GM11168 (cell line): ENCODE measurements at regions not wholly inside any gene's neighbourhood (a gene's known extent, or its start where the extent isn't known, plus 50 kb on each side); places are given as distances from the start of the nearest gene placed in this dataset.
"Not testable (repeated sequence)": the region's sequence is repeated elsewhere in the genome, so short reads cannot be mapped to it uniquely, and the experiment has no call there.

Experiments used
- in situ Hi-C: fragments of 300-500 bp; cut with MboI; formaldehyde crosslinking; loops from one replicate; pipeline ENCODE4 v1.12.0; 2022; ENCODE audit warnings: low sequenced_read_pairs; ENCODE audit not compliant: unreplicated experiment

DNA sequence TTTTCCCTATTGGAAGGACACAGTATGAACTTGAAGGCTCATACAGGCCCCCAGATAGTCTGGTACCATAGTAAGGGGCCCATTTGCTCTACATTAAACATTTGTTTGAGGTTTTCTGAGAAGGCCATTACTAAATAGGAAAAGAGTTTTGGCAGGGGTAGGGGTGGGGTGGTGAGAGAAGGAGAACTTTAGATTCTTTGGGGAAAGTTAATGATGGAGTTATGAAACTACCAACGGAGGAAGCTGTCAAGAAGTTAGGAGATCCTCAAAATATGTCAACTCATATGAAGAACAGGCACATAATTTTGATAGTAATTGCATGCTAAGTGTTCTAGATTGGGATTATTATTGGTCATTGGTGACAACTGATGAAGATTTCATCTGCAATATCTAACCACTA, 114.7 kb downstream of the TAF11L14 start:
- in situ Hi-C loops: no loop called here

DNA sequence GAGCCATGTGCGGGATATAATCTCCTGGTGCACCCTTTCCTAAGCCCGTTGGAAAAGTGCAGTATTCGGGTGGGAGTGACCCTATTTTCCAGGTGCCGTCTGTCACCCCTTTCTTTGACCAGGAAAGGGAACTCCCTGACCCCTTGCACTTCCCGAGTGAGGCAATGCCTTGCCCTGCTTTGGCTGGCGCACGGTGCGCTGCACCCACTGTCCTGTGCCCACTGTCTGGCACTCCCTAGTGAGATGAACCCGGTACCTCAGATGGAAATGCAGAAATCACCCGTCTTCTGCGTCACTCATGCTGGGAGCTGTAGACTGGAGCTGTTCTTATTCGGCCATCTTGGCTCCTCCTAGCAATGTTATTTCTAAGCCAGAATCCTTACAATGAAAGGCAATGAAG, 121.1 kb downstream of the TAF11L14 start:
- in situ Hi-C loops: not testable (repeated sequence)

DNA sequence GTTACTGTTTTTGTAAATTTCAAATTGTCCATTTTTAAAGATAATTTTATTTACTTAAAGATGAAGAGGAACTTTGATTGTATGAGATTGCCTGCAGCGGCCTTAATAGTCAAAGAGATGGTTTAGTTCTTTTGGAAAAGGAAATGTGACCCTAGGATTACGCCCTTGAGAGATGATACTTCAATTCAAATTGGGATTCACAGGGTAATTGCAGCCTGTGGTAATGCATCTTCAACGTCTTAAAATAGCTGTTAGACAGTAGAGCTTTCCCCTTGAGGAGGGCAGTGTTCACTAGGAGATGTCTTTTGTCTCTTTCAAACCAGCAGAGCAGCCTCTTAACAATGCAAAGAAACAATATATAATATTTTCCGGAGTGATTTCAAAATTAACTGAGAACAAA, 127.1 kb downstream of the TAF11L14 start:
- in situ Hi-C loops: no loop called here

DNA sequence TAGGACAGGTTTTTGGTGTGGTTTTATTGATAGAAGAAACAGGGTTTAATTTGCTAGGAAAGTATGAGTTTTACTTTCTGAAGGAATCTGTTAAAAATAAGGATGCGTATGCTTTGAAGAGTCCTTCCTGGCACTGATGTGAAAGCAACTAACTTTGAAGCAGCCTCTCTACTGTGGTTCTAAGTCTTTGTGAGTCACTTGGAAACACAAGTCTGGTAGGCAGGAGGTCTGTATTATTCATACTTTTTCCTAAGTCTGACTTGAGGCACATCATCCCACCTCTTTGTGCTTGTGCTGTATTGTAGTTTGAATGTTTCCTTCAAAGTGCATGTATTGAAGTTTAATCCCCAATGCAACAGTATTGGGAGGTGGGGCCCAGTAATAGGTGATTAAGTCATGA, 129.0 kb downstream of the TAF11L14 start:
- in situ Hi-C loops: no loop called here

DNA sequence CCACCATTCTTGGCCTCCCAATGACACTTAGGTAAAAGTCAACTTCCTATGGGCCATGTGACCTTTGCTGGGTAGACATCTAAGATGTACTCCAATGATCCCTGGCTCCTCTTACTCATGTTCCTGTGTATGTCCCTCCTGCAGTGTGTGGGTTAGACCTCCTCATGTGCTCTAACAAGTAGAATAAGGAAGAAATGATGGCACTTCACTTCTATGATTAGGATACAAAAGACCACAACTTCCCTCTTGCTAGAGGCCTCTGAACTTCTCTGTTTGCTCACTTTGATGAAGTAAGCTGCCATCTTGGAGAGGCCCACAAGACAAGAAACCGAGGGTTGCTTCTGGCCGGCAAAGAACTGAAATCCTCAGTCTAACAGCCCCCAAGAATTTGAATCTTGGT, 131.8 kb downstream of the TAF11L14 start:
- in situ Hi-C loops: no loop called here

DNA sequence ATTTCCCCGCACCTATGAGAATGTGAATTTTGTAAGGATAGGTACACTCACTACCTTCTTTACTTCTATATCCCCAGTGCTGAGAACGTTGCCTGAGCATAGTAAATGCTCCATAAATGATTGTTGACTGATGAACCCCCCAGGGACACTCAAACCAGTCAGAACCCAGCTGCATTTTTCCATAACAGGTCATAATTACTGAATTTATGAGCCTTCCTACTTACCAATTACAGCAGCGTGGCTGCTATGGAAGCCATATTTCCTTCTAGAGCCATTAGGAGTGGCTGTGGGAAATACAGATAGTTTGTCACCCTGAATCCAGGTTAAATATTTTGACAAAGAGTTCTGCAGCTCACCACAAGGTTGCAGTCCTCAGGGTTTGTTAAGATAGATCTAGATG, 135.0 kb downstream of the TAF11L14 start:
- in situ Hi-C loops: no loop called here

DNA sequence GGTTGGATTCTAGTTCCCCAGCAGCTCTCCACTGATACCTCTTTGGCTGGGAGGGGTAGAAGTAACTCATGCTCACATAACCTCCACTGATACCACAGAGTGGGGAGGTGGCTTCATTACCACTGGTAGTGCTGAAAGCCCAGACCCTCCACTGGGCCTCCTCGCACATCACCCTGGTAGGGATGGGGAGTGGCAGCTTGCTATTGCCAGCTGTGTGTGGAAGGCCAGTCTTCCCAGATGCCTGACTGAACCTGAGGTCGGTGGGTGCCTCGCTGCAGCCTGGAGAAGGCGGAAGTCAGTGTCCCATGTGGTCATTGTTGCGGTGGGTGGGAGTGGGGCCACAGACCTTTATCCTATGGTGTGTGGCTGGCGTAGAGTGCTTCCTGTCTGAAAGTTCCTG, 138.0 kb downstream of the TAF11L14 start:
- in situ Hi-C loops: no loop called here

DNA sequence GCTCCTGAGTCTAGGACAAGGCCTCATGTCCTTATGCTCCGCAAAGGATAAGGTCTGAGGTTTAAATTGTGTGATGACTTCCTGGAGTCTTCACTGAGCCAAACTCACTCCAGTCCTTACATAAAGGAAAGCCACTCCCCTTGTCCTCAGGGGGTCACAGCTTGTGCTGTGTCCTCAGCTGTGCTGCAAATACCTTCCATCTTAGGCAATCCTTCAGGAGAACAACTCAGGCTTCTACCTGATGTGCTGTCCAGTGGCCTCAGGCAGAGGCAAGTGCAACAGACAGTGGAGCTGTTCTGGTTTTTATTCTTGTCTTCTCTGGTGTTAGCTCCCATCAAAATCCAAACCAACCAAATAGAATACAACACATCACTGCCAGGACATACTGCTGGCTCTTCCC, 151.5 kb downstream of the TAF11L14 start:
- in situ Hi-C loops: no loop called here

DNA sequence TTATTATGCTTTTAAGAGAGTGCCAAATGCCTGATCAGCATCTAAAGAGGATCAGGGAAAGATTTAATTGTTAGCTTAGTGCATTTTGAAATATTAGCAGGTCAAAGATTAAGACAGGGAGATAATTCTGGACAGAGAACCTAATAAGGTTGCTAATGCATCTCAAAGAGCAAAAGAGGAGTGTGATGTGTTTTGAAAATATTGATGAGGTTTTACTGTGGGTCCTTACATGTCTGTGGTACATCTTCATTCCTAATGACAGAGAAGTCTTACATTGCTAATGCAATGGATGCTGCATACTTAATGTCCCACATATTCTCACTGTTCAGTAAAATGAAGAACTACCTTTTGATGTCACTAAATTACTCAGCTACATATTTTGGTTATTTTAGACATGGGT, 154.1 kb downstream of the TAF11L14 start:
- in situ Hi-C loops: no loop called here

DNA sequence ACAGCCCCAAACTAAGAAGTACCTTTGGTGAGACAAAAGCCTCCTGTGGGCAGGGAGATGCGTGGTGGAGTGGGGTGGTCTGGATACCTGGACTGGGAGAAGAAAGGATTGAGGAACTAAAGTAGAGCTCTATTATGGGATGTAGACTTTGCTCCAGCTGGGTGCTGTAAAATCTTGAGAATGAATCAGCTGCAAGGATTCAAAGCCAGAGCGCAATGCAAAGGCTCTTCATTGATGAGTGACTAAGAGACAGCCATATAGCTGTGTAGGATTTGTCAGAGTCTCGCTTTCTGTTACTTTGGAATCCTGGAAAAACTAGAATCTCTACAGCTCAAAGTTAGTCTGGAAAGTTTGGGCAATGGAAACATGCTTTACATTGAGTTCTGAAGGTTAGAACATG, 159.9 kb downstream of the TAF11L14 start:
- in situ Hi-C loops: no loop called here

DNA sequence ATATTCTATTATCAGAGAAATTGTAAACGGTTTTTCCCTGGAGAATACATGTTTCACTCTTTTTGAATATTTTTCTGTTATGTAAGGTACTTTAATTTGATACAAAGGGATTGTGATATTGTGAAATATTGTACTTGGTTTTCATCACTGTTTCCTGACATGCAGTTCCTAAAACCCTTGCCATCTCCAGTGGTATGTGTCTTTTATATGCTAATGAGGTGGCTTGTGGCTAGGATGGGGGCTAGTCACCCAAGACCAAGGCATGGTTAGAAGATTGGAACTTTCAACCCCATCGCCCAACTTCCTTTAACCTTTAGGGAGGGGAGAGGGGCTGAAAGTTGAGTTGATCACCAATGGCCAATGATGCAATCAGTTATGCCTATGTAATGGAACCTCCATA, 160.6 kb downstream of the TAF11L14 start:
- in situ Hi-C loops: no loop called here

DNA sequence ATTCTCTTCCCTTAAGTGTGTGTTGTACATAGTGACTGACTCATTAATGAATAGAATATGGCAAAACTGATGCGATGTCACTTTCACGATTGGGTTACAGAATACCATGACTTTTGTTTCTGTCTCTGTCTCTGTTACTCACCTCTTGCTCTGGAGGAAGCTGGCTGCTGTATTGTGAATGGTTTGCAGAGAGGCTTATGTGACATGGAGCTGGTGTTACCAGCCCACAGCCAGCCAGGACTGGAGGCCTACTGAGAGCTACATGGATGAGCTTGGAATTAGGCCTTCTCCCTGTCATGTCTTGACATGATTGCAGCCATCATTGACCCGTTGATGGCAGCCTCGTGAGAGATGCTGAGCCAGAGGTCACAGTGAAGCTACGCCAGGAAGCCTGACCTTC, 161.9 kb downstream of the TAF11L14 start:
- in situ Hi-C loops: no loop called here

DNA sequence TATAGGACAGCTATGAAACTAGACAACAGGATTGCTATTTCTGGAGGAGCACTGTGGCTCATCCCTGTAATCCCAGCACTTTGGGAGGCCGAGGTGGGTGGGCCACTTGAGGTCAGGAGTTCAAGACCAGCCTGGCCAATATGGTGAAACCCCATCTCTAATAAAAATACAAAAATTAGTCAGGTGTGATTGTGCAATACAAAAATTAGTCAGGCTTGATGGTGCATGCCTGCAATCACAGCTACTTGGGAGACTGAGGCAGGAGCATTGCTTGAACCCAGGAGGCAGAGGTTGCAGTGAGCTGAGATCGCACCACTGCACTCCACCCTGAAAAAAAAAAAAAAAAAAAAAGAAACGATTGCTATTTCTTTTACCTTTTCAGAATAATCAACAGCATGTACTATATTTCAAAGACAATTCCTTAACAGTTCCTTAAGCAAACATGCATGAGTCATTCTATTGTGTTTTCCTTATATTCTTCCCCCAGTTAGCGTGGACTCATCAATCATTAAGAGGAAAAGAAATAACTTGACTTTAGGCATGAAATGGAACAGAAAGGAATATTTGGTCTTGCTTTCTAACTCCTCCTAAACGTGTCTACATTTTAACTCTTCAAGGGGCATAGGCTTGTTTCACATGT, 162.6 kb downstream of the TAF11L14 start:
- in situ Hi-C loops: no loop called here

DNA sequence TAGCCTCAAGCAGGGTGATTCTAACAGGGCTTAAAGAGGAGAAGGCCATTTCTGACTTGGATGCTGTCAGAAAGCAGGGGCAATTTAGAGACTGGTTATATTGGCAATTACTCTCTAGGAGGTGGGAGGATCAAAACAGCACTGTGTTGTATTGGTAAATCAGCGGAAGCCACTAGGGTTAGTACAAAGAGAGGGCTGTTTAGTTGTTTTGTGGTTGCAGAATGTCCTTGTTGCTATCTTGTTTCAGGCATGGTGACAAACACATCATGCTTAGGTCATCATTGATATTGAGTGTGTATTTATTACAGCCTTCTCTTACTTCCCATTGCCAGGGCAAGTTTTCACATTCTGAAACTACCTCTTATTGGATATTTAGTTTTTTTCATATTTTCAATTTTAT, 165.3 kb downstream of the TAF11L14 start:
- in situ Hi-C loops: no loop called here

DNA sequence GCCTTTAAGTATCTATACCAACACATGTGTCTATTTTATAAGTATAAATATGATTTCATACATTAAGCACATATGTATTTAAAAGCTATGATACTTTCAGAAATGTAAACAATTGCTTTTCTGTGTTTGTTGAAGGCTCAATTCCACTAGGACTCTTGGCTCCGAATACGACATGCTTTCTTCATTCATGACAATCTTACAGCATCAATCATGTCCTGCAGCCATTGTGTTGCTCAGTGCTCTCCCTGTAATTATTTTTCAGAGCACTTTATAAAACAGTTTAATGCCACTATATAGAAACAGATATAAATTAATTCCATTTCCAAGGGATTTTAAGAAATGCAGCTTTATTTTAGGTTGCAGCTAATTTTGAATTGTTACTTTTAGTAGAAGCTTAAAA, 167.3 kb downstream of the TAF11L14 start:
- in situ Hi-C loops: loop anchor here (25.0 kb wide), 1 partner anchor 589 kb away; the partner anchor contains the start of gene BASP1

DNA sequence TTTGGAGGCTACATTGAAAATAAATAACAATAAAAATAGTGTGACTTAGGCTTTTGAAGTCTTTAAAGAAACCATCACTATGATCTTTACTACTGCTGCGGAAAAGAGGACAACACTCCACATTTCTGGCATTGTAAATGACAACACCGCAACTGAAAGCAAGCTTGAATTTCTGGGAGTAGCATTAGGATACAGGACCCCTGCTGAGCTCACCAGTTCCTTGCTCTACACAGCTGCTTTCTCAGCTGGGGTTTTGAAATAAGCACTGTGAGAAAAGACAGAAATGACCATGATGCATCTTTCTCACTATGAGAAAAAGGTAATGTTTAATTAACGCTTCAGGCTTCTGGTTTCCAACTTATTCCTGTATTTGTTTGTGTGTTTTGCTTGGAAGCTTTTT, 168.0 kb downstream of the TAF11L14 start:
- in situ Hi-C loops: loop anchor here (25.0 kb wide), 1 partner anchor 590 kb away; the partner anchor contains the start of gene BASP1

DNA sequence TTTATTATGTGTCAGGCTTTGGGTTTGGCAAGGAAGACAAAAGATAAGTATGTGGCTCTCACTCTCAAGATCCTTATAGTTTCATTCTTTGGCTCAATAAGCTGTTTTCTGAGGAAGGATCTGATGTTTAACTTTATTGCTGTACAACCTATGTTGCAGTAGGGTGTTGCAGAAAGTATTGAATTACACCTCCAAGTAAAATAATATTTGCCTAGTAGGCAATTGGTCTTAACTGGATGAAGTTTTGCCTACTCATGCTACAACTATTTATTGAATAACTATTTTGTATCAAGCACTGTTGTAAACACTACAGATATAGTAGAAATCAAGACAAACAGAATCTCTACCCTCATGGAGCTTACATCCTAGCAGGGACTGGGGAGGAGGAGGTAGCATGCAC, 169.7 kb downstream of the TAF11L14 start:
- in situ Hi-C loops: loop anchor here (25.0 kb wide), 1 partner anchor 592 kb away; the partner anchor contains the start of gene BASP1

DNA sequence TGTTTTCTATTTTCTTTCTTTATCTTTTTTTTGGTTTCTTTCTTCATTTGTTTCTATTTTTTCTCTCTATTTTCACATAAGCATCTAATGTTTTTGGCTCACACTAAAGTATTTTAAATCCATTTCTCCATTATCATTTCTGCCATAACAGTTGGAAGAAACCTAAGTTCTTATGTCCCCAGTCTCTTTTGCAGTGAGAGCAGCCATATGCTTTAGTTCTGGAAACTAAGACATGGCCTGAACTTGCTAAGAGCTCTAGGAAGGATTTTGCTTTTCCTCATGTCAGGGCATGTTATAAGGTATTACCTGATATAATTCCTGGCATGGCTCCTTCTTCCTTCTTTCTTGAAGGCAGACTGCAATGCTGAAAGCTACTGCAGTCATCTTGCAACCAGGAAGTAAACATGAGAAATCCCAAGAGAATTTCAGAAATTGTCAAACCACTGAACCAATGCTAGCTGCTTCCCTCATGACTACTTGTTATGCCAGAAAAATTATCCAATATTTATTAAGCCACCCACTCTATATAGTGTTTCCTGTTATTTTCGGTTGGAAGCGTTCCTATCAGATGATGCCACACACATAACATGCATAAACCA, 171.1 kb downstream of the TAF11L14 start:
- in situ Hi-C loops: loop anchor here (25.0 kb wide), 1 partner anchor 593 kb away; the partner anchor contains the start of gene BASP1

DNA sequence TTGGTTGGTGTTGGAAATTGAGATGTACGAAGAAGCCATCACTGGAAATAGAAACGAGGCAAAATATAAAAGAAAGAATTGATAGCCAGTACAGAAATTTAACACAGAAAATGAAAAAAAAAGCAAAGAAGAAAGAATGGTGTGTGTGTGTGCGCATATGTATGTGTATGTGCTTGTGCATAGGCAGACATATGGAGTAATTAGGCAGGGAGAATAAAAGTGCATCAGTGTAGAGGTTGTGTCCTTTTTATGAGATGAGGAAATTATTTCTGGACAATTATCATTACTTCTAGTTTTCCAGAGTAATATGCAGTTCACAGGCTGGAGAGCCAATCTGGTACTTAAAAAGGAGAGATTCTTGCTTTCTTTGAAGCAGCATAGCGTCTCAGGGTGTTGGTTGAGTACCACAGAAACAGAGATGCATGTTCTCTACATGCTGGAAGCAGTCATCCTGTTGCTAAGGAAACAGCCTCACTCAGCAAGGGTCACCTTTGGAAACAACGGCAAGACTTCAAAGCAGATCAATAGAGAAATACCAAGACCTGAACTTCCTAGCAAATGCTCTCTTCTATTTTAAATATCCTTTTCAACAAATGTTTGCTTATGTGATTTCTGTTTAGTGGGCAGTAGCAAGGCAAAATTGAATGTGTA, 172.7 kb downstream of the TAF11L14 start:
- in situ Hi-C loops: loop anchor here (25.0 kb wide), 1 partner anchor 595 kb away; the partner anchor contains the start of gene BASP1

DNA sequence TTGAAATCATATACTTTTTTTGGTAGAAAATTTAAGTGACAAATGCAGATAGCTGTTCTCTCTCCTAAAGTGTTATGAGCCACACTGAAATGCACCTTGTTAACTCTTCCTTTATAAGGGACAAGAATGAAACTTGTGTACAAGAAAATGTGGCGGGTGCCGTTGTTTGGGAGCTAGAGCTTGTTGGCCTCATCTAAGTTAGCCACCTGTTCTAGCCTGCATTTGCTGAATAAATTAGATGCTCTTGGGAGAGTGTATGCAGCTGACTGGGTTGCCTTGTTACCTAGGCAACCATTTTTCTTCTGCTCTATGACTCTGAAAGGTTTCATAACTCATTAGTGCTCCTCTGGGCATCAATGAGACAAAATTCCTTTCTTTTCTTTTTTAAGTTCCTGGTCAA, 174.3 kb downstream of the TAF11L14 start:
- in situ Hi-C loops: loop anchor here (25.0 kb wide), 1 partner anchor 596 kb away; the partner anchor contains the start of gene BASP1

DNA sequence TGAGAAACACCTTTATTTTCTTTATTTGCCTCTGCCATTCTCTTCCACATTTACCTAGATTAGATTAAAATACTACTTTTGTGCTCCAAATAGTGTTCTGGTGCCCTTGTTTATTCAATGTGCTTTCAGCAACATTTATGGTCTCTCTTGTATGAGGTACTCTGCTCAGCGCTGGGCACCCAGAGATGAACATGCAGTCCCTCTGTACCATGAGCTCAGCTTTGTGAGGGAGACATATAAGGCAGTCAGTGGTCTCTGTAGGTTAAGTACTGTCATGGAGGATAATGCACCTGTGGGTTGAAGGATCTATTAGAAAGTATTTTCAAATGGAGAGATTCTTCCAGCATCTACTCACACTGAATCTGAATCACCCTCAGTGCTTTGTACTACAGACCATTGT, 176.5 kb downstream of the TAF11L14 start:
- in situ Hi-C loops: loop anchor here (25.0 kb wide), 1 partner anchor 598 kb away; the partner anchor contains the start of gene BASP1
